ENCODE measurements at regions not wholly inside any gene's neighbourhood (a gene's known extent, or its start where the extent isn't known, plus 50 kb on each side); places are given as distances from the start of the nearest gene placed in this dataset.

DNA sequence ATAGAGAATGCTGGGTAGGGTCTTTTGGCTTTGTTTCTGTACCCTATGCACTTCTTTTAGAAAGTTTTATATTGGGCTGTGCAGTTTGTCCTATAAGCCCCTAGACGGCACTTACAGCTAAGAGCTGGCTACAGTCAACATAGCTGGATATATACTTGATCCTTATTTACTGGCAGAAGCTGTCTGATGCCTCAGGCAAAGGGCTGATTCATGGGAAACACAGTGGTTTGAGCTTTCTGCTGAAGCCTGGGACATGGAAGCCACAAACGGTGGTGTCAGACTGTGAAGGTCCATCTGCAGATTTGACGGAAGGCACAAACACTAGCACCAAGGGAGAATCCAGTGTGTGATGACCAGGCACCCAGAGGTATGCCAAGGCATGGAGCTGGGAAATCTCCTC is 608.4 kb downstream of the ANKRD50 start:
- peaks cover 44% of the 10 kb centered on the region for H3K9me3 Mint-ChIP-seq
- no peak overlapping the region for H3K27ac Mint-ChIP-seq
- H3K27me3 Mint-ChIP-seq (ENCODE audit: low read depth): no peaks in the 10 kb centered on the region
- peaks cover 11% of the 10 kb centered on the region for H3K36me3 Mint-ChIP-seq (ENCODE audit: low read depth)
- TF ChIP-seq, protein P1, sequence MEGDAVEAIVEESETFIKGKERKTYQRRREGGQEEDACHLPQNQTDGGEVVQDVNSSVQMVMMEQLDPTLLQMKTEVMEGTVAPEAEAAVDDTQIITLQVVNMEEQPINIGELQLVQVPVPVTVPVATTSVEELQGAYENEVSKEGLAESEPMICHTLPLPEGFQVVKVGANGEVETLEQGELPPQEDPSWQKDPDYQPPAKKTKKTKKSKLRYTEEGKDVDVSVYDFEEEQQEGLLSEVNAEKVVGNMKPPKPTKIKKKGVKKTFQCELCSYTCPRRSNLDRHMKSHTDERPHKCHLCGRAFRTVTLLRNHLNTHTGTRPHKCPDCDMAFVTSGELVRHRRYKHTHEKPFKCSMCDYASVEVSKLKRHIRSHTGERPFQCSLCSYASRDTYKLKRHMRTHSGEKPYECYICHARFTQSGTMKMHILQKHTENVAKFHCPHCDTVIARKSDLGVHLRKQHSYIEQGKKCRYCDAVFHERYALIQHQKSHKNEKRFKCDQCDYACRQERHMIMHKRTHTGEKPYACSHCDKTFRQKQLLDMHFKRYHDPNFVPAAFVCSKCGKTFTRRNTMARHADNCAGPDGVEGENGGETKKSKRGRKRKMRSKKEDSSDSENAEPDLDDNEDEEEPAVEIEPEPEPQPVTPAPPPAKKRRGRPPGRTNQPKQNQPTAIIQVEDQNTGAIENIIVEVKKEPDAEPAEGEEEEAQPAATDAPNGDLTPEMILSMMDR (IDR thresholded peaks at IDR 0.05; ENCODE audit: unreplicated experiment in 3 of 3): no peak
- no peak overlapping the region for H3K4me3 Mint-ChIP-seq
- peaks cover 1% of the 10 kb centered on the region for H3K4me1 Mint-ChIP-seq

DNA sequence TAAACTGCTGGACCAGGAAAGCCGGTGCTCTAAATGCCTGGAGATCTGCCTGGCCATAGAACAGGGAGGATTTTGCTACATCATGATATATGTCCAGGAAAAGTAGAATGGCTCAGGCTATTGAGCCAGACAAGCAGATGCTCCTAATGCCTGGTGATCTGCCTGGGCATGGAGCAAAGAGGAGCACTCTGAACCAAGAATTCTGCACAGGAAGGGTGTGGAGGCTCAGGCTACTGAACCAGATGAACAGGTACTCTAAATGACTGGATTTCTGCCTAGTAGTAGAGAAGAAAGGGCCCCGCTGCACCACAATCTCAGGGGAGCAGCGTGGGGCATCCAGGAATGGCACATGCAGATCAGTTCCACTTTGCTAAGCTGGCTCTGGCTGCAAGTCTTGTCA is 607.9 kb downstream of the ANKRD50 start:
- peaks cover 11% of the 10 kb centered on the region for H3K36me3 Mint-ChIP-seq (ENCODE audit: low read depth)
- no peaks in the 10 kb centered on the region for H3K27me3 Mint-ChIP-seq (ENCODE audit: low read depth)
- H3K4me3 Mint-ChIP-seq: no peak overlapping the region
- H3K27ac Mint-ChIP-seq: no peak overlapping the region
- TF ChIP-seq, protein P1 (IDR thresholded peaks at IDR 0.05; ENCODE audit: unreplicated experiment in 3 of 3): no peak
- peaks cover 44% of the 10 kb centered on the region for H3K9me3 Mint-ChIP-seq
- peaks cover 6% of the 10 kb centered on the region for H3K4me1 Mint-ChIP-seq

DNA sequence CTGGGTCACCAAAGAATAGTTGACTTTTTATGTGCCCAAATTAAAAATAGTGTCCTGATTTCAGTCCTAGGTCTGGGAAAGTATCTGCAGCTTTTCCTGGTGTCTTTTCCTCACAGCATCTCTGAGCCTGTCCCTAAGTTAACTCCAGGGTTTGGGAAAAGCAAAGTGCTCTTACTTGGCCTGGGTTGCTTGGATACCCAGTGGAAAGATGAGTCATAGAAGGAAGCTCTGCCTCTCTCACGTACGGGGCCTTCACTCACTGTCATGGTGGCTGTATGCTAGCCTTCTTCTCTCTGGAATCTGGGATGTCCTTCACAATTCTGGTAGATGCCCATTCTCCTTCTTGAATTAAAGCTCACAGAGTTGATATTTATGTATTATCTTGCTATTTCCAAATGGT is 607.3 kb downstream of the ANKRD50 start:
- no peak overlapping the region for H3K4me3 Mint-ChIP-seq
- H3K4me1 Mint-ChIP-seq: peaks cover 6% of the 10 kb centered on the region
- no peak overlapping the region for H3K27ac Mint-ChIP-seq
- H3K9me3 Mint-ChIP-seq: peaks cover 41% of the 10 kb centered on the region
- H3K36me3 Mint-ChIP-seq (ENCODE audit: low read depth): peaks cover 11% of the 10 kb centered on the region
- H3K27me3 Mint-ChIP-seq (ENCODE audit: low read depth): no peaks in the 10 kb centered on the region
- TF ChIP-seq, protein P1 (IDR thresholded peaks at IDR 0.05; ENCODE audit: unreplicated experiment in 3 of 3): no peak

DNA sequence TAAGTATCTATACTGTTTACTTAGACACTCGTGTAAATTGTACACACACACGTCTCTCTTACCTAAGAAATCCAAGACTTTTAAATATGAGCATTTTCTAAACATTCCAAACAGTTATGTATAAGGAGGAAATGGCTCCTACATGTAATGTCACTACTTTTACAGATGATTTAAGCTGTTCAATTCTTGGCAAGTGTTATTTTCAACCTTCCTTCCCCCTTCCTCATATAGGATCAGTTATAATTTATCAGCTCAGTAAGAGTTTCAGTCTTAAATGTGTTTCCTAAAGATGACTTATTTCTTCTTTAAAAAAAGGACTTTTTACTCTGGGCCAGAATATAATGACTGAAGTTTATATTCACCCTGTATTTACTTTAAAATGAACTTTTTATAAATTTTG is 601.1 kb downstream of the ANKRD50 start:
- Mint-ChIP-seq H3K36me3 (ENCODE audit: low read depth) (peaks cover 3% of the 10 kb centered on the region), H3K4me3 (no peak overlapping the region), H3K27me3 (ENCODE audit: low read depth) (no peaks in the 10 kb centered on the region), H3K9me3 (peaks cover 8% of the 10 kb centered on the region), H3K4me1 (peaks cover 28% of the 10 kb centered on the region), H3K27ac (peak overlapping the region; percentile 61 to 91 (median 79))
- TF ChIP-seq, protein P1 (IDR thresholded peaks at IDR 0.05; ENCODE audit: unreplicated experiment in 3 of 3): no peak

DNA sequence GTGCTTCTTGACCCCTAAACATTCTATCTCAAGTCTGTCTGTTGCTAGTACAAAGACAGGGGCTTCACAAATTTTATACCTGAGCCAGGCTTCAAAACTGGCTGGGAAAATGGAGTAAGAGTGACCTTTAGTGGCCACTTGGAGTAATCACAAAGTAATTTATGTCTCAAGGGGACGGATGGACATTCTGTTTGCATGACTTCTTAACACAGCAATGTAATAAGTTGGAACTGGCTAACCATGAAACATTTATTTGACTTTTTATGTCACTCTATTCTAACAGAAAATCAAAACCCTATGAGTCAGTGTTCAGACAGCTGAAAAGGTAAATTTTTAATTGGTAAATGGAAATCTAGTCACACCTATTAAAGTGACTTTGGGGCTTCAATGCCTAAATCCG is 600.6 kb downstream of the ANKRD50 start:
- H3K9me3 Mint-ChIP-seq: peaks cover 4% of the 10 kb centered on the region
- no peaks in the 10 kb centered on the region for H3K27me3 Mint-ChIP-seq (ENCODE audit: low read depth)
- peaks cover 28% of the 10 kb centered on the region for H3K4me1 Mint-ChIP-seq
- H3K27ac Mint-ChIP-seq: peak overlapping the region; percentile 61 to 91 (median 79)
- H3K36me3 Mint-ChIP-seq (ENCODE audit: low read depth): no peaks in the 10 kb centered on the region
- no peak overlapping the region for H3K4me3 Mint-ChIP-seq
- TF ChIP-seq, protein P1 (IDR thresholded peaks at IDR 0.05; ENCODE audit: unreplicated experiment in 3 of 3): peak; percentile 60 to 83 (median 69)

DNA sequence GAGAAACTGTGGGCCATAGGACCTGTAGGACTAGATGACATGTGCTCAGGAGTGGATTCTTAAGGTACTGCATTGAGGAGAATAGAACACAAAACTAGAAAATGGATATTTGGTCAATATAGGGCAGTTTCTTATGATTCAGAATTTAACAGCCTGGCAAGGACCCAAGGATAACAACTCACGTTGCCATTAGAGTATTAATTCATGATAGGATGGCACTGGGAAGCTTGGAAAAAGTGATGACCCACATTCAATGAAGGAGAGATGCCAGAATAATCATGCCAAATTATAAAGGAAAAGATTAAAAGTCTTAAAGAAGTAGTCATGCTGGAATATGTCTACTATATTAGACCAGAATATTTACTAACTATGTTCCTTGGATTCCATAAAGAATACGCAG is 594.5 kb downstream of the ANKRD50 start:
- TF ChIP-seq, protein P1 (IDR thresholded peaks at IDR 0.05; ENCODE audit: unreplicated experiment in 3 of 3): no peak

More for the DNA sequence above, 594.5 kb downstream of the ANKRD50 start:
- H3K4me3 Mint-ChIP-seq: no peak overlapping the region
- no peaks in the 10 kb centered on the region for H3K27me3 Mint-ChIP-seq (ENCODE audit: low read depth)
- peak overlapping the region in 2 of 3 experiments; percentile 14 to 46 for H3K27ac Mint-ChIP-seq
- H3K9me3 Mint-ChIP-seq: no peaks in the 10 kb centered on the region
- no peaks in the 10 kb centered on the region for H3K36me3 Mint-ChIP-seq (ENCODE audit: low read depth)
- H3K4me1 Mint-ChIP-seq: peaks cover 18% of the 10 kb centered on the region
